ENCODE measurements at regions not wholly inside any gene's neighbourhood (a gene's known extent, or its start where the extent isn't known, plus 50 kb on each side); places are given as distances from the start of the nearest gene placed in this dataset.

GRCh38 chr5:23027830-23028229 lies 174.7 kb upstream of the CDH12 start:
- no peaks in the 10 kb centered on the region for H4K20me1 ChIP-seq (replicated peaks; ENCODE audit: control insufficient read depth, extremely low read depth, insufficient read depth, low read length)
- no peak overlapping the region for H3K9ac ChIP-seq (replicated peaks; ENCODE audit: extremely low read depth, insufficient read depth, low read length)
- DNase-seq (ENCODE audit: low read depth, low spot score) = no peak
- FAIRE-seq = no peak
- H2AFZ ChIP-seq (ENCODE audit: low read depth, low read length) = no peak overlapping the region
- no peaks in the 10 kb centered on the region for H3K9me1 ChIP-seq (replicated peaks; ENCODE audit: control insufficient read depth, extremely low read depth, insufficient read depth, low read length)
- dilution Hi-C loops (cut with MboI; ENCODE audit: extremely low pct_ligation_motif_present, low sequenced_read_pairs) = no loop called here
- no peaks in the 10 kb centered on the region for H3K27me3 ChIP-seq (ENCODE audit: control insufficient read depth in 2 of 2, insufficient read depth in 2 of 2, low read length in 2 of 2)
- peaks cover 1% of the 10 kb centered on the region for H3K9me3 ChIP-seq (replicated peaks; ENCODE audit: control insufficient read depth, insufficient read depth, low read length)
- no peak overlapping the region for H3K4me2 ChIP-seq (ENCODE audit: insufficient read depth, low read length)
- H3K79me2 ChIP-seq (ENCODE audit: control insufficient read depth, insufficient read depth, low read length) = no peaks in the 10 kb centered on the region
- intact Hi-C loops (cut with micrococcal nuclease) = no loop called here
- POLR2A ChIA-PET = no interaction called here
- H3K36me3 ChIP-seq (ENCODE audit: control insufficient read depth in 2 of 2, extremely low read depth in 1 of 2, insufficient read depth in 2 of 2, low read length in 2 of 2) = no peaks in the 10 kb centered on the region
- TF ChIP-seq EZH2 (IDR thresholded peaks at IDR 0.05; ENCODE audit: borderline replicate concordance, low read depth, low read length, severe bottlenecking) (no peak), CTCF (IDR thresholded peaks at IDR 0.05; ENCODE audit: extremely low read depth in 1 of 2, insufficient read depth in 1 of 2, low read depth in 1 of 2, low read length in 2 of 2) (no peak), MYC (IDR thresholded peaks at IDR 0.05; ENCODE audit: low read depth, low read length) (no peak), JUN (IDR thresholded peaks at IDR 0.05; ENCODE audit: borderline replicate concordance, insufficient read depth, insufficient read length, low read depth) (no peak), POLR2AphosphoS5 (IDR thresholded peaks at IDR 0.05; ENCODE audit: insufficient read depth, low read depth, low read length) (no peak), MAX (IDR thresholded peaks at IDR 0.05; ENCODE audit: insufficient read depth, insufficient read length) (no peak), POLR2A (IDR thresholded peaks at IDR 0.05; ENCODE audit: low read depth, low read length) (no peak)
- no peak overlapping the region for H3K27ac ChIP-seq (ENCODE audit: insufficient read depth, low read depth, low read length)
- H3K4me3 ChIP-seq (replicated peaks in 1 of 3; ENCODE audit: insufficient read depth in 1 of 3, low read depth in 1 of 3, low read length in 3 of 3) = no peak overlapping the region
- CTCF ChIA-PET = no interaction called here
- BruUV-seq (replicated peaks) = no TSS peak
- H3K4me1 ChIP-seq (ENCODE audit: control insufficient read depth, extremely low read depth, insufficient read depth, low read length) = no peaks in the 10 kb centered on the region

- CTCF ChIA-PET = no interaction called here
- dilution Hi-C loops (cut with MboI; ENCODE audit: extremely low pct_ligation_motif_present, low sequenced_read_pairs) = no loop called here
- POLR2A ChIA-PET = no interaction called here
- no peak overlapping the region for H3K4me3 ChIP-seq (replicated peaks in 1 of 3; ENCODE audit: insufficient read depth in 1 of 3, low read depth in 1 of 3, low read length in 3 of 3)
- intact Hi-C loops (cut with micrococcal nuclease) = no loop called here
- H3K4me2 ChIP-seq (ENCODE audit: insufficient read depth, low read length) = no peak overlapping the region
- no peak overlapping the region for H2AFZ ChIP-seq (ENCODE audit: low read depth, low read length)
- no peaks in the 10 kb centered on the region for H3K79me2 ChIP-seq (ENCODE audit: control insufficient read depth, insufficient read depth, low read length)
- H4K20me1 ChIP-seq (replicated peaks; ENCODE audit: control insufficient read depth, extremely low read depth, insufficient read depth, low read length) = no peaks in the 10 kb centered on the region
- no peak for FAIRE-seq
- H3K27ac ChIP-seq (ENCODE audit: insufficient read depth, low read depth, low read length) = no peak overlapping the region
- H3K27me3 ChIP-seq (ENCODE audit: control insufficient read depth in 2 of 2, insufficient read depth in 2 of 2, low read length in 2 of 2) = no peaks in the 10 kb centered on the region
- no peaks in the 10 kb centered on the region for H3K9me1 ChIP-seq (replicated peaks; ENCODE audit: control insufficient read depth, extremely low read depth, insufficient read depth, low read length)
- no peaks in the 10 kb centered on the region for H3K4me1 ChIP-seq (ENCODE audit: control insufficient read depth, extremely low read depth, insufficient read depth, low read length)
- H3K9ac ChIP-seq (replicated peaks; ENCODE audit: extremely low read depth, insufficient read depth, low read length) = no peak overlapping the region
- no peak for DNase-seq (ENCODE audit: low read depth, low spot score)
- no TSS peak for BruUV-seq (replicated peaks)
- H3K36me3 ChIP-seq (ENCODE audit: control insufficient read depth in 2 of 2, extremely low read depth in 1 of 2, insufficient read depth in 2 of 2, low read length in 2 of 2) = no peaks in the 10 kb centered on the region
- TF ChIP-seq MYC (IDR thresholded peaks at IDR 0.05; ENCODE audit: low read depth, low read length) (no peak), FOS (IDR thresholded peaks at IDR 0.05; ENCODE audit: borderline replicate concordance, insufficient read depth, low read length) (no peak), GATA2 (IDR thresholded peaks at IDR 0.05; ENCODE audit: insufficient read depth, insufficient read length, low read depth, low read length) (no peak), EZH2 (IDR thresholded peaks at IDR 0.05; ENCODE audit: borderline replicate concordance, low read depth, low read length, severe bottlenecking) (no peak), POLR2A (IDR thresholded peaks at IDR 0.05; ENCODE audit: low read depth, low read length) (no peak), CTCF (IDR thresholded peaks at IDR 0.05; ENCODE audit: extremely low read depth in 1 of 2, insufficient read depth in 1 of 2, low read depth in 1 of 2, low read length in 2 of 2) (no peak), MAX (IDR thresholded peaks at IDR 0.05; ENCODE audit: insufficient read depth, insufficient read length) (no peak), JUN (IDR thresholded peaks at IDR 0.05; ENCODE audit: borderline replicate concordance, insufficient read depth, insufficient read length, low read depth) (no peak), POLR2AphosphoS5 (IDR thresholded peaks at IDR 0.05; ENCODE audit: insufficient read depth, low read depth, low read length) (no peak)
- H3K9me3 ChIP-seq (replicated peaks; ENCODE audit: control insufficient read depth, insufficient read depth, low read length) = peaks cover 1% of the 10 kb centered on the region
Observed at GRCh38 chr5:23027331-23027730, 174.2 kb upstream of the CDH12 start.
